A673 (cell line): ENCODE measurements at regions not wholly inside any gene's neighbourhood (a gene's known extent, or its start where the extent isn't known, plus 50 kb on each side); places are given as distances from the start of the nearest gene placed in this dataset.

Experiments
- CTCF ChIP-seq: fragments of 300-800, 200-600 bp; sonication (generic); conservative IDR thresholded peaks from 2 replicates; pipeline ENCODE4 v1.5.1; 2017; ENCODE audit warnings: low read depth, mild to moderate bottlenecking, antibody characterized with exemption, low read length, moderate library complexity, mixed read lengths
- EZH2 ChIP-seq: fragments of 200-600 bp; sonication (generic); IDR thresholded peaks from 2 replicates; pipeline ENCODE4 v1.6.1; 2017; ENCODE audit warnings: borderline replicate concordance, low read depth, mild to moderate bottlenecking, mixed read lengths, antibody characterized with exemption, low read length; ENCODE audit not compliant: poor library complexity, severe bottlenecking

- TF ChIP-seq CTCF (no peak), EZH2 (no peak)
Measured at GRCh38 chr16:61289141-61289540, 747.1 kb downstream of the CDH8 start.
